GM12865 (cell line): ENCODE measurements at regions not wholly inside any gene's neighbourhood (a gene's known extent, or its start where the extent isn't known, plus 50 kb on each side); places are given as distances from the start of the nearest gene placed in this dataset.
"Not testable (repeated sequence)": the region's sequence is repeated elsewhere in the genome, so short reads cannot be mapped to it uniquely, and the experiment has no call there.

Experiments
- DNase-seq: peaks from one replicate; pipeline ENCODE4 v3.0.0; 2010; ENCODE audit warnings: low read depth
- H3K4me3 ChIP-seq: 2 replicates; pipeline ENCODE4 v1.5.1; 2011; ENCODE audit warnings: mild to moderate bottlenecking, low read depth, low read length, control low read depth
- TF ChIP-seq, protein P1 (sequence below): IDR thresholded peaks from 2 replicates; pipeline ENCODE4 v1.5.1; 2011; ENCODE audit warnings: low read length, control low read depth, low read depth, inconsistent platforms; ENCODE audit not compliant: insufficient read depth; ENCODE audit errors: missing control alignments

DNA sequence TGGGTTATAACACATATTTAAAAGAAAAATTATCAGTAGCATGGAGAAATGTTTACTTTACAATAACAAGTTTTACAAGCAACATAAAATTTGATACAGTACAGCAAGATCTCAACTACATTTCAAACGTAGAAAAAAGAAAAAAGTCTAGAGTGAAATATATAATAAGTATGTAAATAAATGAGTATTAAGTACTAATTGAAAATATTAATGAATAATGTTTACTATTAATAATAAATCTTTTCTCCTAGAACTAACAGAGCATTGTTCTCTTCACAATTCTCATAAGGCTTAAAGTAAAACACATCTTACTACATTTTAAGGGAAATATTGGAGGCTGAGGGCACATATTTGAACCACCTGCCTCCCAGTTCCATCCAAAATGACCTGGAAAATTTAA, 72.1 kb downstream of the TMEM212 start:
- no peak overlapping the region for H3K4me3 ChIP-seq
- DNase-seq: no peak
- TF ChIP-seq, protein P1, sequence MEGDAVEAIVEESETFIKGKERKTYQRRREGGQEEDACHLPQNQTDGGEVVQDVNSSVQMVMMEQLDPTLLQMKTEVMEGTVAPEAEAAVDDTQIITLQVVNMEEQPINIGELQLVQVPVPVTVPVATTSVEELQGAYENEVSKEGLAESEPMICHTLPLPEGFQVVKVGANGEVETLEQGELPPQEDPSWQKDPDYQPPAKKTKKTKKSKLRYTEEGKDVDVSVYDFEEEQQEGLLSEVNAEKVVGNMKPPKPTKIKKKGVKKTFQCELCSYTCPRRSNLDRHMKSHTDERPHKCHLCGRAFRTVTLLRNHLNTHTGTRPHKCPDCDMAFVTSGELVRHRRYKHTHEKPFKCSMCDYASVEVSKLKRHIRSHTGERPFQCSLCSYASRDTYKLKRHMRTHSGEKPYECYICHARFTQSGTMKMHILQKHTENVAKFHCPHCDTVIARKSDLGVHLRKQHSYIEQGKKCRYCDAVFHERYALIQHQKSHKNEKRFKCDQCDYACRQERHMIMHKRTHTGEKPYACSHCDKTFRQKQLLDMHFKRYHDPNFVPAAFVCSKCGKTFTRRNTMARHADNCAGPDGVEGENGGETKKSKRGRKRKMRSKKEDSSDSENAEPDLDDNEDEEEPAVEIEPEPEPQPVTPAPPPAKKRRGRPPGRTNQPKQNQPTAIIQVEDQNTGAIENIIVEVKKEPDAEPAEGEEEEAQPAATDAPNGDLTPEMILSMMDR: no peak

DNA sequence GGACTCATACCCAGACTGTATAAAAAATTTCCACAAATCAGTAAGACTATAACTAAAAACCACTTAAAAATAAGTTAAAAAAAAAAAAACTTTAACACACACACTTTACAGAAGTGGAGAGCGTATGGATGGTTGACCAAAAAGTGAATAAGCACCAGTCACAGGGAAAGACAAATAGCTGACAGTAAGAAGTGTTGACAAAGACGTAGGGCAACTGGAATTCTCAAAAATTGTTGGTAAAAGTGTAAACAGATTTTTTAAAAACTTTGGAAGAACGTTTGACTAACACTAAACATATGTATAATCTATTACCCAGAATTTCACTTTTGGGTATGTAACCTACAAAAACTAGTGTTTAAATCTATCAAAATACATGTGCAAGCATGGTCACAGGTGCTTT, 73.7 kb downstream of the TMEM212 start:
- DNase-seq: no peak
- TF ChIP-seq, protein P1: no peak
- H3K4me3 ChIP-seq: no peak overlapping the region

GRCh38 chr3:171922629-171923028, 79.5 kb downstream of the TMEM212 start:
- DNase-seq, H3K4me3 ChIP-seq: not testable (repeated sequence)

DNA sequence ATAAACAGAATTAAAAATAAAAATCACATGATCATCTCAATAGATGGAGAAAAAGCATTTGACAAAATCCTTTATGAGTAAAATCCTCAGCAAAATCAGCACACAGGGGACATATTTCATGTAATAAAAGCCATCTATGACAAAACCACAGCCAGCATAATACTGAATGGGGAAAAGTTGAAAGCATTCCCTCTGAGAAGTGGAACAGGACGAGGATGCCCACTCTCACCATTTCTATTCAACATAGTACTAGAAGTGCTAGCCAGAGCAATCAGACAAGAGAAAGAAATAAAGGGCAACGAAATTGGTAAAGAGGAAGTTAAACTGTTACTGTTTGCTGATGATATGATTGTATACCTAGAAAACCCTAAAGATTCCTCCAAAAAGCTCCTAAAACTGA, 80.5 kb downstream of the TMEM212 start:
- not testable (repeated sequence) for DNase-seq, H3K4me3 ChIP-seq

- not testable (repeated sequence) for H3K4me3 ChIP-seq, DNase-seq
Observed at GRCh38 chr3:171924864-171925263, 81.7 kb downstream of the TMEM212 start.

DNA sequence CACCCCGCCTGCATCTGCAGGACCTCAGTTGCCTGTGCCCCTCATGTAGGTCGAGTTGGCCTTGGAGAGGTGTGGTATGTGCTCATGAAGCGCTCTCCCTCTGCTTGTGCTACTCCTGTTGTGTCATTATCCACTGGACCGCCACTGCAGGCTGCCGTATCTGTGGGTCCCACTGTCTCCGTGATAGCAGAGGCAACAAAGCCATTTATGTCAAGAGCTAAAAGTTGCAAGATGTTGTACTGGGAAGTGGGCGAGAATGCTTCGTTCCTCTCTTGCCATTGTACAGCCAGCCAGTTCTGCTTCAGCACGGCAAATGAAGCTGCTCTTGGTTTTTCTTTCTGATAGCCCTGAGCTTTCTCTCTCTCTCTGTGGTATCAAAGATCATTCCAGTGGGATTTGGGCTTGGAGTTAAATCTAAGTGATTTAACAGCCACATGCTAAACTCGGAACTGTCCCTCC, 89.0 kb downstream of the TMEM212 start:
- no peak overlapping the region for H3K4me3 ChIP-seq

DNA sequence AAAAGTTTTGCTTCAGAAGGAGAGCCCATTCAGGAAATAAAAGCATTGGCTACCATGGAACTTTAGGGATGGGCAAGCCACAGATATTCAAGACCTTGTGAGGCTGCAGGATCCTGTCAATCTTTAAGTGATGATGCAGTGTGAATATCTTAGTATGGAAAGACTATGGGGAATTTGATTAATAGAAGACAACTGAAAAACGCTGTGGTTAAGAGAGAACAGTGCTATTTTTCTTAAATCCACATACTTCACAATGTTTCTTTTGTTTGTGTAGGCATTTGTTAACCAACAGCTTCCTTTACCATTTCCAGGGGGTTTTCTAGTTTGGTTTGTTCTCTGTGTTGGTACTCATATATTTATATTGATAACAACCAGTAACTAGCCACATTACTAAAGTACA, 90.3 kb downstream of the TMEM212 start:
- no peak overlapping the region for H3K4me3 ChIP-seq
- DNase-seq: no peak
- TF ChIP-seq, protein P1: no peak

More for the DNA sequence above, 89.0 kb downstream of the TMEM212 start:
- TF ChIP-seq, protein P1: no peak
- DNase-seq: no peak

- TF ChIP-seq, protein P1: no peak
- no peak overlapping the region for H3K4me3 ChIP-seq
- DNase-seq: no peak
Observed at GRCh38 chr3:171935261-171936123, 92.3 kb downstream of the TMEM212 start.
